Heart left ventricle (tissue), 16 donors: ENCODE measurements at regions not wholly inside any gene's neighbourhood (a gene's known extent, or its start where the extent isn't known, plus 50 kb on each side); places are given as distances from the start of the nearest gene placed in this dataset.
A peak's percentile ranks its signal among the peaks of the same experiment; 100 is the strongest.

Source experiments
- ATAC-seq, 4 donors: fragments of 200-7000 bp; cut with Tn5 transposase; one replicate each; pipeline ENCODE4 v1.9.1; 2020 to 2022; ENCODE audit warnings: moderate library complexity in 4 of 4, mild to moderate bottlenecking in 3 of 4, moderate number of reproducible peaks in 1 of 4
- DNase-seq, 5 donors: peaks; one replicate each; pipeline ENCODE4 v3.0.0-alpha.2; 2020
- H3K27ac ChIP-seq, 12 donors: fragments of 200-600 bp; sonication (generic) in 4 of 12; one replicate each; pipeline versions ENCODE4 v1.5.0 to v1.8.0; 2016 to 2022; ENCODE audit warnings: mild to moderate bottlenecking in 2 of 12
- H3K27me3 ChIP-seq, 9 donors: fragments of 200-600 bp; sonication (generic) in 2 of 9; one replicate each; pipeline versions ENCODE4 v1.5.1 to v1.8.0; 2016 to 2022; ENCODE audit warnings: mild to moderate bottlenecking in 3 of 9
- H3K36me3 ChIP-seq, 9 donors: fragments of 200-600 bp; sonication (generic) in 2 of 9; one replicate each; pipeline versions ENCODE4 v1.5.0 to v1.8.0; 2018 to 2022; ENCODE audit warnings: mild to moderate bottlenecking in 2 of 9
- H3K4me1 ChIP-seq, 12 donors: fragments of 200-600 bp; sonication (generic) in 4 of 12; one replicate each; pipeline versions ENCODE4 v1.5.0 to v1.8.0; 2016 to 2022; ENCODE audit warnings: mild to moderate bottlenecking in 3 of 12
- H3K4me3 ChIP-seq, 12 donors: fragments of 200-600 bp; sonication (generic) in 4 of 12; one replicate each; pipeline versions ENCODE4 v1.5.0 to v1.8.0; 2017 to 2022; ENCODE audit warnings: mild to moderate bottlenecking in 9 of 12, moderate library complexity in 4 of 12
- H3K9me3 ChIP-seq, 12 donors: fragments of 200-600 bp; sonication (generic) in 4 of 12; one replicate each; pipeline versions ENCODE4 v1.5.0 to v1.8.0; 2016 to 2022; ENCODE audit warnings: mild to moderate bottlenecking in 1 of 12
- POLR2A ChIP-seq, 2 donors: fragments of 450-650 bp; IDR thresholded peaks; one replicate each; pipeline ENCODE4 v1.6.1; 2017; ENCODE audit warnings: antibody characterized with exemption in 2 of 2, mild to moderate bottlenecking in 2 of 2, moderate library complexity in 2 of 2
- WGBS, 4 donors: extraction: QIAGEN DNeasy Blood & Tissue Kit in 2 of 4; methylation state at CpG; one replicate each; pipeline versions ENCODE4 v1.1.5 to v1.1.7; 2013 to 2018; 5-methylcytosine and 5-hydroxymethylcytosine counted together
- intact Hi-C, 10 donors: fragments of 100-400 bp; cut with DNase I; formaldehyde crosslinking; loops; one replicate each; pipeline versions ENCODE4 v1.11.1 to v1.14.2; 2022
- TF ChIP-seq, protein P1 (sequence below), 12 donors: fragments of 200-600 bp; sonication (generic) in 4 of 12; IDR thresholded peaks; one replicate each; pipeline versions ENCODE4 v1.5.0 to v1.8.0; 2018 to 2022; ENCODE audit warnings: antibody characterized with exemption in 12 of 12, mild to moderate bottlenecking in 5 of 12
- donor health status: ischemic (EF 13 %, LVEDD 7.1; RV severe dilation, severe dysfunction).
- donor health status: healthy with polysubstance abuse.
- donor health status: DM: no; HTN: yes; CAD: no.
- donor health status: DM: no; HTN: no; CAD: no.
- donor health status: ischemic (EF 25% LVEDD 6.9; RV normal size, moderate dysfunction).
- donor health status: ischemic (EF 25% LVEDD 5.7; RV mildly dilated, moderate dysfunction).
- donor health status: healthy.
- donor health status: DM: yes; HTN: yes; CAD: no.
- donor health status: ischemic (EF 35%, LVEDD 5.7; RV mildly dilated, moderate dysfunction).
- donor health status: nonischemic (EF 11% LVEDD 7.7; RV severe dilation, severe dysfunction).
- donor health status: DM: yes; HTN: yes; CAD: no.
- donor health status: PGD.
- donor health status: ischemic (EF 29% LVEDD 5.4; RV normal size, mild dysfunction).
- donor health status: nonischemic (EF 23%, LVEDD 6.1; RV moderate dilation, normal function).

DNA sequence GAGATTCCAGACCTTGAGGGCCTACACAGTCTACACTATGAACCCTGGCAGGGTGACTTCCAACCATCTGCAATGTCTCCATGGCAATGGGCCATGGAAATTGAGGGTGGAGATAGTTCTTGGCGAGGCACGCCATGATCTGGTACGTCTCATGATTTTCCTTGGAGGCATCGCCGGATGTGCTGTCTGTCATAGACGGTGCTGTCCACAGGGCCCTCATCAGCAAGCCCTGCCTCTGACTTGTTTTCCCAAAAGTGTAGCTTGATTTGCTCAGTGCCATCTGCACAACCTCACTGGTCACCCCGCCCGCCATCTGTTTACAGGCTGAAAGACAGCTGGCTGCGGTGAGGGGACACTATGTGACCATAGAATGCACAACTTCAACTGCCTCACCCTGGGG is 73.5 kb downstream of the BOD1 start:
- no peak for TF ChIP-seq POLR2A (IDR thresholded peaks at IDR 0.05)
- TF ChIP-seq, protein P1, sequence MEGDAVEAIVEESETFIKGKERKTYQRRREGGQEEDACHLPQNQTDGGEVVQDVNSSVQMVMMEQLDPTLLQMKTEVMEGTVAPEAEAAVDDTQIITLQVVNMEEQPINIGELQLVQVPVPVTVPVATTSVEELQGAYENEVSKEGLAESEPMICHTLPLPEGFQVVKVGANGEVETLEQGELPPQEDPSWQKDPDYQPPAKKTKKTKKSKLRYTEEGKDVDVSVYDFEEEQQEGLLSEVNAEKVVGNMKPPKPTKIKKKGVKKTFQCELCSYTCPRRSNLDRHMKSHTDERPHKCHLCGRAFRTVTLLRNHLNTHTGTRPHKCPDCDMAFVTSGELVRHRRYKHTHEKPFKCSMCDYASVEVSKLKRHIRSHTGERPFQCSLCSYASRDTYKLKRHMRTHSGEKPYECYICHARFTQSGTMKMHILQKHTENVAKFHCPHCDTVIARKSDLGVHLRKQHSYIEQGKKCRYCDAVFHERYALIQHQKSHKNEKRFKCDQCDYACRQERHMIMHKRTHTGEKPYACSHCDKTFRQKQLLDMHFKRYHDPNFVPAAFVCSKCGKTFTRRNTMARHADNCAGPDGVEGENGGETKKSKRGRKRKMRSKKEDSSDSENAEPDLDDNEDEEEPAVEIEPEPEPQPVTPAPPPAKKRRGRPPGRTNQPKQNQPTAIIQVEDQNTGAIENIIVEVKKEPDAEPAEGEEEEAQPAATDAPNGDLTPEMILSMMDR (IDR thresholded peaks at IDR 0.05), result no peak
- Histone ChIP-seq H3K4me3 (no peak overlapping the region), H3K4me1 (peaks cover 0 to 12% (median 0%) of the 10 kb centered on the region in 12 donors), H3K9me3 (no peaks in the 10 kb centered on the region), H3K36me3 (no peaks in the 10 kb centered on the region), H3K27ac (no peak overlapping the region), H3K27me3 (no peaks in the 10 kb centered on the region)
- ATAC-seq (peak; percentile 28 to 65 (median 44)), DNase-seq (peak in 1 of 5 donors; percentile 51)
- 82 to 91% (median 83%) methylated on average over 8 to 9 of the region's 9 CpGs for WGBS, 4 donors
- intact Hi-C loops, result no loop called here

DNA sequence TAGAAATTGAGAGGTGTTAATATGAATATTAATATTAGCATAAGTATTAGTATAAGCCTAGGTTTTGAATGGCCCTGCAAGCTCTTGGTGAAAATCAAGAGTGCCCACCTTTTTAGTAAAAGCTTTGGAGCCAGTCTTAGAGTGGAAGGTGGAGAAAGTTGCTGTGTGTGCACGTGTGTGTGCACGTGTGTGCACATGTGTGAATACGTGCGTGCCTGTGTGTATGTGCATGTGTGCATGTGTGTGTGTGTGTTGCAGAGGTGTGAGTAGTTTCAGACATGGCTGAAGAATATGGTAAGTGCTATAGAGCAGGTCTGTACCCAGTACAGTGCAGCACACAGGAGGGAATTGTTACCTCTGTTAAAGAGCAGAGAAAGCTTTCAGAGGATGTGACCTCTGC is 74.3 kb downstream of the BOD1 start:
- Histone ChIP-seq H3K27ac (no peak overlapping the region), H3K4me3 (no peak overlapping the region), H3K36me3 (no peaks in the 10 kb centered on the region), H3K9me3 (no peaks in the 10 kb centered on the region), H3K4me1 (peaks cover 0 to 13% (median 0%) of the 10 kb centered on the region in 12 donors), H3K27me3 (no peaks in the 10 kb centered on the region)
- 88 to 91% (median 91%) methylated on average over 4 of the region's 4 CpGs for WGBS, 4 donors
- intact Hi-C loops, result no loop called here
- no peak for DNase-seq
- no peak for TF ChIP-seq POLR2A (IDR thresholded peaks at IDR 0.05)
- TF ChIP-seq, protein P1 (IDR thresholded peaks at IDR 0.05), result no peak
- ATAC-seq, result peak in 1 of 4 donors; percentile 23

DNA sequence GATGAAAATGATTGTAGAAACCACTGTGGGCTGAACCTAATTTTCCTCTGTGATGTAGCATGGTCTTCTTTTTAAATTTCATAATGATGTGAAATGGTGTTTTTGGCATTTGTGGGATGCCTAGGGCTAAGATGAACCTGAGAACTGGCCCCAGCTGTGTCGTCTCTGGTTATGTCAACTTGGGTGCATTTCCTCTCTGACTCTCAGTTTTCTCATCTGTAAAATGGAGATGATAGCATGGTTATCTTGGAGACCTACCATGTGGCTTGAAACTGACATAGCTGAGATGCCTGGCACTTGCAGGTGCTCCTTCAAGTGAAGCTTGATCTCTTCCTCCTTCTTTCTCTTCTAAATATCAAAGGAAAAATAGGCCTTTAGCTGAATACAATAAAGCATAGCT is 77.8 kb downstream of the BOD1 start:
- Histone ChIP-seq H3K27me3 (peaks cover 0 to 2% (median 0%) of the 10 kb centered on the region in 9 donors), H3K4me3 (no peak overlapping the region), H3K4me1 (peaks cover 0 to 14% (median 0%) of the 10 kb centered on the region in 12 donors), H3K9me3 (no peaks in the 10 kb centered on the region), H3K27ac (peak overlapping the region in 7 of 12 donors; percentile 63 to 81 (median 75)), H3K36me3 (no peaks in the 10 kb centered on the region)
- no peak for DNase-seq
- 82 to 93% (median 86%) methylated on average over 1 of the region's 1 CpG for WGBS, 4 donors
- intact Hi-C loops, result loop anchor here in 1 of 10 donors (5.0 kb wide), 1 partner anchor 86 kb away; no protein-coding TSS in a partner anchor
- TF ChIP-seq, protein P1 (IDR thresholded peaks at IDR 0.05), result no peak
- TF ChIP-seq POLR2A (IDR thresholded peaks at IDR 0.05), result no peak
- no peak for ATAC-seq

DNA sequence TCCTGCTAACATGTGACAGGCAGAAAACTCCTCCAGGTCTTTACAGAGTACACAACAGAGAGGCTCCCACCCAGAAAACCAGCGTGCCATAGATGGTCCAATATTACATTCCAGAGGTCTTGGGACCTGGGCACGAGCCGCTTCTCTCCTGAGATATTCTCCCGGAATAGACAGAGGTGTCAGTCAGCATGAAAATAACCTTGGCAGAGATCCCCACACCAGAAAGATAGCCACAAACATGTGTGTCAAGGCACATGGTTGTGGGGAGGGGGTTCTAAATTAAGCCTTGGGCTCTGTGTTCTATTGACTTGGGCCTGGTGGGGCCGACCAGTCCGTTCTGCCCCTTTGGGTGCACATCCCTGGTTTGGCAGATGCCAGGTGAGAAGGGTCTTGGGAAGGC is 78.4 kb downstream of the BOD1 start:
- Histone ChIP-seq H3K36me3 (no peaks in the 10 kb centered on the region), H3K9me3 (no peaks in the 10 kb centered on the region), H3K4me1 (peaks cover 0 to 14% (median 0%) of the 10 kb centered on the region in 12 donors), H3K27me3 (peaks cover 0 to 2% (median 0%) of the 10 kb centered on the region in 9 donors), H3K4me3 (no peak overlapping the region), H3K27ac (peak overlapping the region in 8 of 12 donors; percentile 31 to 82 (median 77))
- peak; percentile 70 to 94 (median 78) for ATAC-seq
- WGBS, 4 donors, result 43 to 59% (median 50%) methylated on average over 6 of the region's 6 CpGs
- intact Hi-C loops, result loop anchor here in 1 of 10 donors (5.0 kb wide), 1 partner anchor 86 kb away; no protein-coding TSS in a partner anchor
- TF ChIP-seq POLR2A (IDR thresholded peaks at IDR 0.05), result no peak
- TF ChIP-seq, protein P1 (IDR thresholded peaks at IDR 0.05), result no peak
- DNase-seq, result peak in 4 of 5 donors; percentile 44 to 72 (median 60)
